Natural killer cell (primary cell): ENCODE measurements at regions not wholly inside any gene's neighbourhood (a gene's known extent, or its start where the extent isn't known, plus 50 kb on each side); places are given as distances from the start of the nearest gene placed in this dataset.

Source experiments
- ATAC-seq, 3 donors: fragments of 150-1000 bp in 2 of 3; fragments of 200-7000 bp in 1 of 3; cut with Tn5 transposase; 1 replicate in 1 of 3; 2 replicates in 2 of 3; pipeline ENCODE4 v1.10.0; 2021; ENCODE audit warnings: mild to moderate bottlenecking in 2 of 3, moderate library complexity in 2 of 3
- DNase-seq, 2 donors: peaks; one replicate each; pipeline versions ENCODE4 v3.0.0 to v3.0.0-alpha.2; 2013 to 2021; ENCODE audit warnings: mixed read lengths in 1 of 2
- H3K27ac ChIP-seq: one replicate; pipeline ENCODE4 v1.5.1; 2013; ENCODE audit warnings: mild to moderate bottlenecking, low read length
- H3K27me3 ChIP-seq: one replicate; pipeline ENCODE4 v1.6.1; 2013; ENCODE audit warnings: low read length; ENCODE audit not compliant: control insufficient read depth, insufficient read depth
- H3K36me3 ChIP-seq: one replicate; pipeline ENCODE4 v1.6.1; 2013; ENCODE audit warnings: low read length; ENCODE audit not compliant: control insufficient read depth, insufficient read depth
- H3K4me1 ChIP-seq: one replicate; pipeline ENCODE4 v1.6.1; 2013; ENCODE audit warnings: low read length; ENCODE audit not compliant: control insufficient read depth, insufficient read depth
- H3K4me3 ChIP-seq: one replicate; pipeline ENCODE4 v1.5.1; 2013; ENCODE audit warnings: low read length
- H3K9me3 ChIP-seq: one replicate; pipeline ENCODE4 v1.6.1; 2013; ENCODE audit warnings: low read length; ENCODE audit not compliant: control insufficient read depth, insufficient read depth
- H3K27ac Mint-ChIP-seq, 2 donors: one replicate each; pipeline ENCODE4 v1.8.0; 2022; ENCODE audit warnings: mild to moderate bottlenecking in 2 of 2, mixed read lengths in 2 of 2, moderate library complexity in 1 of 2
- H3K27me3 Mint-ChIP-seq, 2 donors: one replicate each; pipeline ENCODE4 v1.8.0; 2022; ENCODE audit warnings: low read depth in 2 of 2, mixed read lengths in 2 of 2
- H3K36me3 Mint-ChIP-seq: one replicate; pipeline ENCODE4 v1.8.0; 2022; ENCODE audit warnings: mixed read lengths
- H3K4me1 Mint-ChIP-seq, 2 donors: one replicate each; pipeline ENCODE4 v1.8.0; 2022; ENCODE audit warnings: mixed read lengths in 2 of 2
- H3K4me3 Mint-ChIP-seq: one replicate; pipeline ENCODE4 v1.8.0; 2022; ENCODE audit warnings: mild to moderate bottlenecking, moderate library complexity, mixed read lengths
- H3K9me3 Mint-ChIP-seq, 2 donors: one replicate each; pipeline ENCODE4 v1.8.0; 2022; ENCODE audit warnings: mixed read lengths in 2 of 2
- WGBS: methylation state at CpG from one replicate; pipeline ENCODE4 v1.1.7; 2013; ENCODE audit warnings: missing lambda C conversion rate; ENCODE audit not compliant: insufficient coverage; 5-methylcytosine and 5-hydroxymethylcytosine counted together
- intact Hi-C: fragments of 100-400 bp; cut with micrococcal nuclease; formaldehyde crosslinking; loops from one replicate; pipeline ENCODE4 v1.14.2; 2022
- TF ChIP-seq, protein P1 (sequence below): fragments of 200-600 bp; IDR thresholded peaks from one replicate; pipeline ENCODE4 v1.8.0; 2022; ENCODE audit warnings: antibody characterized with exemption

DNA sequence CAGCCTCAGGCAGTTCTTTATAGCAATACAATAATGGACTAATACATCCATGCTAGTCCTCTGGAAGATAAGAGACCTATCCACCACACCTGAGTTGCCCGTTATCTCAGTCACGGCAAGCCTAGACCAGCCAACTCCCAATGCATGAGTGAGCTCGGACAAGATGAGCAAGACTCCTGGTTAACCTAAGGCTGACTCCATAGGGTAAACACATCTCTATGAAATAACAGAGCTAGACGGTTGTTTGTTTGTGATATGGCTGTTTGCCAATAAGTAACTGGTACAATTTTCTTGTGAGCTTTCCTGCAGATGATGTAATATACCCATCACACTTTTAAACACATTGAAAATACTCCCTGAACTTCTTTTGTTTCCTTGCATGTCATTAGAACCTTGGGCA lies 70.6 kb upstream of the PHACTR1 start:
- DNase-seq (no peak), ATAC-seq (no peak)
- no peaks in the 10 kb centered on the region for H3K36me3 Mint-ChIP-seq
- H3K27me3 ChIP-seq: no peaks in the 10 kb centered on the region
- no peak overlapping the region for H3K27ac ChIP-seq
- H3K4me1 Mint-ChIP-seq: no peaks in the 10 kb centered on the region
- intact Hi-C loops: no loop called here
- H3K9me3 Mint-ChIP-seq: peaks cover 0 to 3% of the 10 kb centered on the region in 2 donors
- H3K27ac Mint-ChIP-seq: no peak overlapping the region
- no peaks in the 10 kb centered on the region for H3K9me3 ChIP-seq
- H3K4me3 ChIP-seq: no peak overlapping the region
- TF ChIP-seq, protein P1, sequence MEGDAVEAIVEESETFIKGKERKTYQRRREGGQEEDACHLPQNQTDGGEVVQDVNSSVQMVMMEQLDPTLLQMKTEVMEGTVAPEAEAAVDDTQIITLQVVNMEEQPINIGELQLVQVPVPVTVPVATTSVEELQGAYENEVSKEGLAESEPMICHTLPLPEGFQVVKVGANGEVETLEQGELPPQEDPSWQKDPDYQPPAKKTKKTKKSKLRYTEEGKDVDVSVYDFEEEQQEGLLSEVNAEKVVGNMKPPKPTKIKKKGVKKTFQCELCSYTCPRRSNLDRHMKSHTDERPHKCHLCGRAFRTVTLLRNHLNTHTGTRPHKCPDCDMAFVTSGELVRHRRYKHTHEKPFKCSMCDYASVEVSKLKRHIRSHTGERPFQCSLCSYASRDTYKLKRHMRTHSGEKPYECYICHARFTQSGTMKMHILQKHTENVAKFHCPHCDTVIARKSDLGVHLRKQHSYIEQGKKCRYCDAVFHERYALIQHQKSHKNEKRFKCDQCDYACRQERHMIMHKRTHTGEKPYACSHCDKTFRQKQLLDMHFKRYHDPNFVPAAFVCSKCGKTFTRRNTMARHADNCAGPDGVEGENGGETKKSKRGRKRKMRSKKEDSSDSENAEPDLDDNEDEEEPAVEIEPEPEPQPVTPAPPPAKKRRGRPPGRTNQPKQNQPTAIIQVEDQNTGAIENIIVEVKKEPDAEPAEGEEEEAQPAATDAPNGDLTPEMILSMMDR: no peak
- 94% methylated on average over 3 of the region's 4 CpGs for WGBS
- H3K27me3 Mint-ChIP-seq: no peaks in the 10 kb centered on the region
- no peaks in the 10 kb centered on the region for H3K4me1 ChIP-seq
- H3K36me3 ChIP-seq: no peaks in the 10 kb centered on the region
- no peak overlapping the region for H3K4me3 Mint-ChIP-seq

DNA sequence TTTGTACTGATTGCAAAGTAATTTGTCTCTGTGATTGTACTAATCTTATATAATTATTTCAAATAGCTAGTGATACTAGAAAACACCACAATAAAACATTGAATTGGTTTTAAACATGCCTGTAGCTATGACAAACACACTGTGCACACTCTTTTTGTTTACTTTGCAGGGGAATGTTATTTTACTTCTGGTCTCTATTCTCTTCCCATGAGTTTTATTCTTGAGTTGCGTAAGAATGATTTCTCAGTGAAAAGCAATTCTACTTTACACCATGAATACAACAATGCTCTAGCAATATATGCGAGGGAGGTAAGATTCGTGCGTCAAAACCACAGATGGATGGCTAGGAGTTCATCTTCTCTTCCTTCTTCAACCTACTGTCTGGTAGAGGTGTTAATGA lies 68.4 kb upstream of the PHACTR1 start:
- TF ChIP-seq, protein P1: no peak
- 100% methylated on average over 1 of the region's 4 CpGs for WGBS

DNA sequence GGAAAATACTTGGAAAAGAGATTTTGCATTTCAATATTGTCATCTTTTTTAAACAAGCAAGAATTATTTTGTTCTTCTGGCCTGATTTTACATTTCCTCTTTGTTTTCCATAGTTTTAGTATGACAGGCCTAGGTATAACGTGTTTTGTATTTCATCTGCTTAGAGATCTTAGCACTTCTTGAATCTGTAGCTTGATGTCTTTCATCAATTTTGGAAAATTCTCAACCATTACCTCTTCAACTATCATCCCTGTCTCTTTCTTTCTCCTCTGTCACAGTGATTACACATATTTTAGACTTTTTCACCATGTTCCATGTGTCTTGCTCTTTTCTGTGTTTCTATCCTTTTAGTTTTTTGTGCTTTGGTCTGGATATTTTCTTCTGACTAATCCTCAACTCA lies 67.2 kb upstream of the PHACTR1 start:
- WGBS: 92% methylated on average over 1 of the region's 1 CpG
- Histone ChIP-seq H3K36me3 (no peaks in the 10 kb centered on the region), H3K4me1 (no peaks in the 10 kb centered on the region), H3K27ac (no peak overlapping the region), H3K27me3 (no peaks in the 10 kb centered on the region), H3K4me3 (no peak overlapping the region), H3K9me3 (no peaks in the 10 kb centered on the region)
- no peak for ATAC-seq
- H3K4me3 Mint-ChIP-seq: no peak overlapping the region
- peaks cover 0 to 3% of the 10 kb centered on the region in 2 donors for H3K9me3 Mint-ChIP-seq
- no peaks in the 10 kb centered on the region for H3K27me3 Mint-ChIP-seq
- TF ChIP-seq, protein P1: no peak
- H3K36me3 Mint-ChIP-seq: no peaks in the 10 kb centered on the region
- no peak overlapping the region for H3K27ac Mint-ChIP-seq
- no peak for DNase-seq
- intact Hi-C loops: no loop called here
- no peaks in the 10 kb centered on the region for H3K4me1 Mint-ChIP-seq

More for the DNA sequence above, 68.4 kb upstream of the PHACTR1 start:
- Histone ChIP-seq H3K27me3 (no peaks in the 10 kb centered on the region), H3K9me3 (no peaks in the 10 kb centered on the region), H3K36me3 (no peaks in the 10 kb centered on the region), H3K4me3 (no peak overlapping the region), H3K27ac (no peak overlapping the region), H3K4me1 (no peaks in the 10 kb centered on the region)
- Mint-ChIP-seq H3K4me3 (no peak overlapping the region), H3K27me3 (no peaks in the 10 kb centered on the region), H3K4me1 (no peaks in the 10 kb centered on the region), H3K36me3 (no peaks in the 10 kb centered on the region), H3K9me3 (peaks cover 0 to 3% of the 10 kb centered on the region in 2 donors), H3K27ac (no peak overlapping the region)
- no peak for ATAC-seq
- intact Hi-C loops: no loop called here
- DNase-seq: no peak

DNA sequence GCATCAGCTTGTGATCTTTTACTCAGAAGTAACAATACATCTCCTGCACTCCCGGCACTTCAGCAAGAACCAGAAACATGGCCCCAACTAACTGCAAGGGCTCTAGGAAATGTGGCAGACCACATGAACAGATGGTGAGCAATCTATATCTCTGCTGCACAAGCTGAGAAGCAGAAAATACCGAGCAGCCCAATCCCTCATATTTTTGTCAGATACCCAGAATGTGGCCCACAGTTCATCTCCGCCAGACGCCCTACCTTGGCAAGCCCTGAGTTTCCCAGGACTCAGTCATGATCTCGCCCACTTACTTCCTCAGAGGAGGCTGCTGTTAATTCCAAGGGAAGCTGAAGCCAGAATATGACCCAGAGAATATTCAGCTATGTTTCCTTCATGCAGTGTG lies 63.1 kb upstream of the PHACTR1 start:
- Histone ChIP-seq H3K4me1 (no peaks in the 10 kb centered on the region), H3K36me3 (no peaks in the 10 kb centered on the region), H3K27ac (no peak overlapping the region), H3K4me3 (no peak overlapping the region), H3K27me3 (no peaks in the 10 kb centered on the region), H3K9me3 (no peaks in the 10 kb centered on the region)
- intact Hi-C loops: no loop called here
- TF ChIP-seq, protein P1: no peak
- Mint-ChIP-seq H3K4me3 (no peak overlapping the region), H3K9me3 (peaks cover 0 to 3% of the 10 kb centered on the region in 2 donors), H3K27ac (no peak overlapping the region), H3K4me1 (peaks cover 6 to 7% of the 10 kb centered on the region in 2 donors), H3K27me3 (no peaks in the 10 kb centered on the region), H3K36me3 (no peaks in the 10 kb centered on the region)
- DNase-seq (no peak), ATAC-seq (no peak)
- WGBS: 35% methylated on average over 5 of the region's 5 CpGs
